CD4-positive, alpha-beta memory T cell (primary cell): ENCODE measurements at regions not wholly inside any gene's neighbourhood (a gene's known extent, or its start where the extent isn't known, plus 50 kb on each side); places are given as distances from the start of the nearest gene placed in this dataset.
"Not testable (repeated sequence)": the region's sequence is repeated elsewhere in the genome, so short reads cannot be mapped to it uniquely, and the experiment has no call there.

Experiments
- CTCF ChIA-PET: fragments of 350-600 bp; sonication (Branson Sonifier 250); formaldehyde crosslinking; loops from one replicate; lab custom pipeline; 2021; ENCODE audit warnings: inconsistent platforms; ENCODE audit not compliant: partially characterized antibody; lab: Charles Lee
- POLR2A ChIA-PET: fragments of 350-600 bp; sonication (Branson Sonifier 250); formaldehyde crosslinking; loops from one replicate; lab custom pipeline; 2021; ENCODE audit not compliant: partially characterized antibody; lab: Charles Lee
- DNase-seq, 5 donors: peaks; one replicate each; pipeline versions ENCODE4 v3.0.0 to v3.0.0-alpha.2; 2020 to 2022; ENCODE audit warnings: mixed read lengths in 1 of 5
- H3K27ac ChIP-seq: one replicate; pipeline ENCODE4 v1.7.0; 2013; ENCODE audit warnings: low read depth, low read length
- H3K27me3 ChIP-seq: 2 replicates; pipeline ENCODE4 v1.7.0; 2013; ENCODE audit warnings: mild to moderate bottlenecking, low read length, moderate library complexity; ENCODE audit not compliant: insufficient read depth
- H3K36me3 ChIP-seq: 2 replicates; pipeline ENCODE4 v1.7.0; 2013; ENCODE audit warnings: mild to moderate bottlenecking, low read length, moderate library complexity; ENCODE audit not compliant: insufficient read depth
- H3K4me1 ChIP-seq: 2 replicates; pipeline ENCODE4 v1.7.0; 2013; ENCODE audit warnings: mild to moderate bottlenecking, low read length, moderate library complexity; ENCODE audit not compliant: insufficient read depth
- H3K4me3 ChIP-seq, 2 donors: one replicate each; pipeline ENCODE4 v1.7.0; 2013; ENCODE audit warnings: low read length in 2 of 2, mild to moderate bottlenecking in 1 of 2
- H3K9me3 ChIP-seq, 2 donors: one replicate each; pipeline ENCODE4 v1.7.0; 2013; ENCODE audit warnings: low read length in 2 of 2, control low read depth in 1 of 2; ENCODE audit not compliant: control insufficient read depth in 1 of 2
- H3K27ac Mint-ChIP-seq, 7 donors: one replicate each; pipeline ENCODE4 v1.8.0; 2020 to 2021; ENCODE audit warnings: mixed read lengths in 7 of 7, mild to moderate bottlenecking in 6 of 7, inconsistent platforms in 3 of 7, moderate library complexity in 3 of 7
- H3K27me3 Mint-ChIP-seq, 2 donors: one replicate each; pipeline ENCODE4 v1.8.0; 2020 to 2021; ENCODE audit warnings: mixed read lengths in 2 of 2
- H3K36me3 Mint-ChIP-seq, 2 donors: one replicate each; pipeline ENCODE4 v1.8.0; 2020 to 2021; ENCODE audit warnings: mixed read lengths in 2 of 2, inconsistent platforms in 1 of 2, mild to moderate bottlenecking in 1 of 2
- H3K4me1 Mint-ChIP-seq, 4 donors: one replicate each; pipeline ENCODE4 v1.8.0; 2020 to 2021; ENCODE audit warnings: mixed read lengths in 4 of 4, mild to moderate bottlenecking in 1 of 4
- H3K4me3 Mint-ChIP-seq, 8 donors: one replicate each; pipeline ENCODE4 v1.8.0; 2020 to 2021; ENCODE audit warnings: mixed read lengths in 8 of 8, mild to moderate bottlenecking in 7 of 8, moderate library complexity in 6 of 8, inconsistent platforms in 3 of 8
- H3K9me3 Mint-ChIP-seq, 8 donors: one replicate each; pipeline ENCODE4 v1.8.0; 2020 to 2021; ENCODE audit warnings: mixed read lengths in 8 of 8, mild to moderate bottlenecking in 5 of 8, inconsistent platforms in 3 of 8, moderate library complexity in 1 of 8
- intact Hi-C: fragments of 100-400 bp; cut with micrococcal nuclease; formaldehyde crosslinking; loops from one replicate; pipeline ENCODE4 v1.15.1; 2023

DNA sequence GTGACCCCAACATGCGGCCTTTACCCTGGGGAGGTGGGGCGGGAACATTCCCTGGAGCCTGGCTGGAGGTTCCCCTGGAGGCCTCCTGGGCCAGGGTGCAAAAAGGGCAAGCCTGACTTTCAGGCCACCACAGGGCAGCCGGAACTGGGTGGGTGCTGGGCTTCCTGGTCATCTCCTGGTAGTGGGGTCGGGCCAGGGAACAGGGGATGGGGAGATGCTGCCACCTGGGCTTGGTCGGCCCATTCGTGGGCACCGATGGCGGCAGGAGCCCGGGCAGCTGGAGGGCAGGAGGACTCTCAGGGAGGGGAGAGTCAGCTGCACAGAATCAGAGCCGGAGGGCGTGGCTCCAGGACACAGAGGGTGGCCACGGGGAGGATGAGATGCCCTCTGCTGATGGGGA is 112.0 kb upstream of the EFCAB3 start:
- H3K4me1 ChIP-seq, H3K4me3 Mint-ChIP-seq, DNase-seq, H3K27ac ChIP-seq, H3K36me3 ChIP-seq, CTCF ChIA-PET, H3K36me3 Mint-ChIP-seq, H3K9me3 Mint-ChIP-seq, H3K27ac Mint-ChIP-seq, intact Hi-C loops, H3K27me3 Mint-ChIP-seq, H3K27me3 ChIP-seq, H3K4me1 Mint-ChIP-seq, POLR2A ChIA-PET, H3K4me3 ChIP-seq, H3K9me3 ChIP-seq: not testable (repeated sequence)

DNA sequence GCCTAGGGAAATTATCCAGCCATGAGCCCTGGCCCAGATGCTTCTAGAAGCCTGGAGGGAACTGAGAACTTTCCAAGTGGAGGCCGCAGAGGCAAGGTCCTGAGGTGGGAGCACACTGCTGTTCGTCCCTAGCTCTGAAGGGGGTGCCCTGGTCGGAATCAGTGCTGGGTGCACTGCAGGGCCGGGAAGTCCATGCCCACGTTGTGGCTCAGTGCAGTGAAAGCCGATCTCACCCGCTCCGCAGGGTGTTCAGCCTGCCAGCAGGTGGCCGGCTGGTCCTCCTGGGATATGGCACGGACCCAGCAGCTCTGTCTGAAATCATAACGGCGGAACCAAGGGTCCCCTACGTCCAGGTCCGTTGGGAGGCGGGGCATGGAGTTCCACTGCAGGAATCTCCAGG is 115.4 kb upstream of the EFCAB3 start:
- H3K9me3 Mint-ChIP-seq, H3K27ac Mint-ChIP-seq, H3K4me1 Mint-ChIP-seq, intact Hi-C loops, H3K36me3 Mint-ChIP-seq, DNase-seq, H3K36me3 ChIP-seq, POLR2A ChIA-PET, H3K27me3 ChIP-seq, H3K4me3 Mint-ChIP-seq, H3K9me3 ChIP-seq, H3K4me3 ChIP-seq, H3K27me3 Mint-ChIP-seq, CTCF ChIA-PET, H3K4me1 ChIP-seq, H3K27ac ChIP-seq: not testable (repeated sequence)

DNA sequence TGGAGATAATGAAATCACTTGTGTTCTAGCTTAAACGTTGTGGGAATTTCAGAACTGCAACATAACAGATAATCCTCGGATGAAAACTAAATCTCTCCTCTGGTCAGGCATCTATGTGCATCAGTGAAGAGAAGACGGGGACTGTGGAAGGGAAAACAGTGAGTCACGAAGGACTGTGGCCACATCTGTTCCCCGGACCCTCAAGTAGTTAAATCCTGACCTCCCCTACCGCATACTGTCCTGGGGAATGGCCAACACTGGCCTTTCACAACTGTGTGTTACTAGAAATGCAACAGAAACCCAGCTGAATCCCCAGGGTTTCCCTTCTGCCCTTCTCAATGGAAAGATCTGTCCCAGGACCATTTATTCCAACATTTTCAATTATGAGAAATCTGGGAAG is 124.6 kb upstream of the EFCAB3 start:
- H3K4me3 Mint-ChIP-seq, intact Hi-C loops, H3K9me3 Mint-ChIP-seq, H3K27me3 Mint-ChIP-seq, H3K4me1 ChIP-seq, H3K27ac ChIP-seq, H3K27ac Mint-ChIP-seq, CTCF ChIA-PET, H3K27me3 ChIP-seq, H3K4me1 Mint-ChIP-seq, H3K9me3 ChIP-seq, DNase-seq, H3K4me3 ChIP-seq, H3K36me3 Mint-ChIP-seq, POLR2A ChIA-PET, H3K36me3 ChIP-seq: not testable (repeated sequence)

DNA sequence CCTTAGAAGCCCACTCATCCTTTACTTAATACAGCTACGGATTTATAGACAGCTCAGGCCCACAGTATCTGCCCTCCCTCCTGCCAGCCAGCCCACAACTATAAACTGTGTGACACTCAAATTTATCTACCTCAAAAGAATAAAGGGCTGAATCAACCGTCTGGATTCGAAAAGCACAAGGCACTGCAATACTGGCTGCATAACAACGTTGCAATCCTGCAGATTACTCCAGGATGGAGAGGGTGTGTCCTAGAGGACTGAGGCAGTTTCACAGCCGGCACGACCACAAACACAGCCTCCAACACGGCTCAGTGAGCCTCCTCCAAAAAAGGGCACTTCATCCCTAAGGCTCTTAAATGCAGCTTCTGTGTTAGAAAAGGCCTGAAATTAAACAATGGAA is 138.3 kb upstream of the EFCAB3 start:
- H3K27me3 Mint-ChIP-seq: peaks cover 5 to 15% of the 10 kb centered on the region in 2 donors
- H3K4me1 ChIP-seq, H3K4me1 Mint-ChIP-seq, H3K27ac Mint-ChIP-seq, H3K4me3 ChIP-seq, DNase-seq, intact Hi-C loops, H3K9me3 Mint-ChIP-seq, H3K36me3 Mint-ChIP-seq, H3K4me3 Mint-ChIP-seq, POLR2A ChIA-PET, H3K27me3 ChIP-seq, H3K27ac ChIP-seq, H3K36me3 ChIP-seq, H3K9me3 ChIP-seq, CTCF ChIA-PET: not testable (repeated sequence)

- POLR2A ChIA-PET, DNase-seq, CTCF ChIA-PET, H3K27me3 ChIP-seq, H3K4me1 Mint-ChIP-seq, H3K36me3 ChIP-seq, H3K4me1 ChIP-seq, H3K4me3 Mint-ChIP-seq, H3K9me3 Mint-ChIP-seq, H3K27ac ChIP-seq, H3K27ac Mint-ChIP-seq, H3K36me3 Mint-ChIP-seq, H3K4me3 ChIP-seq, intact Hi-C loops, H3K9me3 ChIP-seq: not testable (repeated sequence)
- peaks cover 7 to 15% of the 10 kb centered on the region in 2 donors for H3K27me3 Mint-ChIP-seq
These were observed 140.8 kb upstream of the EFCAB3 start for GRCh38 chr17:62239569-62239968.

DNA sequence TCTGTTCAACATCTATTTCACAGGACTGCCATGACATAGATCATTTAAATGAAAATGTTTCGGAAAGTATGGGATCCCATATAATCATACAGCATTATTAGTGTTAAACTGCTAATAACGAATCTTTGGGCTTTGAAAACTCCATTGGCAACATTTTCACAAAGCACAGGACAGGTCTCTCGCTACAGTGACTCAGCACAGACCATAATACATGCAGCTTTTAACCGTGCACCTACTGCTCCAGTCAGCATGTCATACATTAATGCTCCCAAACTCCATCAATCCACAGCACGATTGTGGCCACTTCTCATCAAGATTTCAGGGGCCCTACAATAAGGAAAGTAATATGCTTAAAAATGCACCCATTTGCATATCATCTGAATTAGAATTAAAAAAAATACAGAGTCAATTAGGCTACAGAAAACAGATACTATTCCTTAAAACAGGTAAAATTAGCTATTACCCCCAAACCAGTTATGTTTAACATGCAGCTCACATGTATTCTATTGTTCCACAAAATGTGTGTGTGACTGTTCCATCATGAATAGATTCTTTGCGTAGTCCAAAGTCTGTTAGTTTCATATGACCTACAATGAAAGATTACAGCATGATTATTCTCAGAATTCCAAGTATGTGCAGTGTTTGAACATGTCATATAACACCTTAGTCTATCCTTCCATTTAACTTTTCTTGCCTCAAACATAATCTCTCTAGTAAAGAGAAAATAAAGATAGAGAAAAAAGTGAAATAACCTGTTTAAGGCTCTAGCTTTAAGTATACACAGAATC is 141.6 kb upstream of the EFCAB3 start:
- H3K27me3 ChIP-seq: not testable (repeated sequence)

GRCh38 chr17:62233822-62234481 is 146.4 kb upstream of the EFCAB3 start:
- H3K4me1 ChIP-seq, H3K9me3 ChIP-seq, H3K4me1 Mint-ChIP-seq, H3K27ac ChIP-seq, intact Hi-C loops, H3K4me3 ChIP-seq, H3K4me3 Mint-ChIP-seq, CTCF ChIA-PET, H3K27ac Mint-ChIP-seq, POLR2A ChIA-PET, H3K36me3 Mint-ChIP-seq, DNase-seq, H3K9me3 Mint-ChIP-seq, H3K27me3 ChIP-seq, H3K36me3 ChIP-seq: not testable (repeated sequence)
- peaks cover 7 to 10% of the 10 kb centered on the region in 2 donors for H3K27me3 Mint-ChIP-seq

More for the DNA sequence above, 141.6 kb upstream of the EFCAB3 start:
- POLR2A ChIA-PET, intact Hi-C loops, H3K36me3 Mint-ChIP-seq, H3K27ac ChIP-seq, H3K9me3 ChIP-seq, CTCF ChIA-PET, H3K4me1 ChIP-seq, H3K4me3 ChIP-seq, H3K9me3 Mint-ChIP-seq, H3K27ac Mint-ChIP-seq, H3K4me1 Mint-ChIP-seq, H3K4me3 Mint-ChIP-seq, DNase-seq, H3K36me3 ChIP-seq: not testable (repeated sequence)
- H3K27me3 Mint-ChIP-seq: peaks cover 6 to 15% of the 10 kb centered on the region in 2 donors
